ENCODE measurements at regions not wholly inside any gene's neighbourhood (a gene's known extent, or its start where the extent isn't known, plus 50 kb on each side); places are given as distances from the start of the nearest gene placed in this dataset.

GRCh38 chr22:48654492-48654891 is 1173.2 kb downstream of the BRD1 start:
- TF ChIP-seq CTCF (IDR thresholded peaks at IDR 0.05) (no peak), POLR2A (IDR thresholded peaks at IDR 0.05) (no peak)

Data from heart left ventricle (tissue), 13 donors.